HG03521 (cell line): ENCODE measurements at regions not wholly inside any gene's neighbourhood (a gene's known extent, or its start where the extent isn't known, plus 50 kb on each side); places are given as distances from the start of the nearest gene placed in this dataset.

ENCODE experiments used
- ATAC-seq: cut with Tn5 transposase; IDR thresholded peaks from one replicate; pipeline ENCODE4 v1.9.1; 2021; ENCODE audit warnings: mild to moderate bottlenecking, moderate library complexity; ENCODE audit not compliant: unreplicated experiment

- no peak for ATAC-seq
Observed at GRCh38 chr2:38509947-38510326, 92.8 kb downstream of the HNRNPLL start.

GRCh38 chr2:38509314-38509946, 93.3 kb downstream of the HNRNPLL start:
- no peak for ATAC-seq

GRCh38 chr2:38508311-38509039, 94.3 kb downstream of the HNRNPLL start:
- ATAC-seq: no peak

GRCh38 chr2:38507712-38508111, 95.0 kb downstream of the HNRNPLL start:
- ATAC-seq: no peak

- ATAC-seq: no peak
Observed at GRCh38 chr2:38505779-38506178, 96.9 kb downstream of the HNRNPLL start.

- ATAC-seq: no peak
Observed at GRCh38 chr2:38504169-38504568, 98.6 kb downstream of the HNRNPLL start.

GRCh38 chr2:38502107-38502506, 100.6 kb downstream of the HNRNPLL start:
- no peak for ATAC-seq

- ATAC-seq: no peak
Observed at GRCh38 chr2:38500283-38500634, 102.5 kb downstream of the HNRNPLL start.

GRCh38 chr2:38499548-38500282, 103.0 kb downstream of the HNRNPLL start:
- no peak for ATAC-seq

GRCh38 chr2:38498045-38498481, 104.7 kb downstream of the HNRNPLL start:
- ATAC-seq: no peak

GRCh38 chr2:38497670-38498037, 105.1 kb downstream of the HNRNPLL start:
- no peak for ATAC-seq

GRCh38 chr2:38496927-38497669, 105.6 kb downstream of the HNRNPLL start:
- no peak for ATAC-seq

GRCh38 chr2:38495880-38496279, 106.8 kb downstream of the HNRNPLL start:
- ATAC-seq: no peak

GRCh38 chr2:38494394-38494793, 108.3 kb downstream of the HNRNPLL start:
- no peak for ATAC-seq

GRCh38 chr2:38492042-38492615, 110.6 kb downstream of the HNRNPLL start:
- no peak for ATAC-seq

- ATAC-seq: no peak
Observed at GRCh38 chr2:38491436-38491835, 111.3 kb downstream of the HNRNPLL start.

GRCh38 chr2:38489846-38490245, 112.8 kb upstream of the ATL2 start:
- ATAC-seq: no peak

- ATAC-seq: no peak
Observed at GRCh38 chr2:38487852-38488251, 110.8 kb upstream of the ATL2 start.

- ATAC-seq: no peak
Observed at GRCh38 chr2:38486213-38487026, 109.3 kb upstream of the ATL2 start.

- ATAC-seq: peak; percentile 92
Observed at GRCh38 chr2:38485734-38486133, 108.7 kb upstream of the ATL2 start.
